B cell (primary cell): ENCODE measurements at regions not wholly inside any gene's neighbourhood (a gene's known extent, or its start where the extent isn't known, plus 50 kb on each side); places are given as distances from the start of the nearest gene placed in this dataset.

ENCODE experiments used
- ATAC-seq: fragments of 200-7000 bp; cut with Tn5 transposase; one replicate; pipeline ENCODE4 v1.10.0; 2021; ENCODE audit warnings: low read depth, mild to moderate bottlenecking, moderate number of reproducible peaks, moderate library complexity
- CTCF ChIA-PET: fragments of 350-600 bp; sonication (Branson Sonifier 250); formaldehyde crosslinking; loops from one replicate; lab custom pipeline; 2021; ENCODE audit warnings: antibody characterized with exemption, inconsistent platforms; lab: Charles Lee
- POLR2A ChIA-PET: fragments of 350-600 bp; sonication (Branson Sonifier 250); formaldehyde crosslinking; loops from one replicate; lab custom pipeline; 2021; ENCODE audit warnings: antibody characterized with exemption; lab: Charles Lee
- DNase-seq: peaks from one replicate; pipeline ENCODE4 v3.0.0; 2013
- H2AFZ ChIP-seq: 2 replicates; pipeline ENCODE4 v1.6.1; 2012; ENCODE audit warnings: mild to moderate bottlenecking, low read depth, low read length; ENCODE audit not compliant: insufficient read depth, poor library complexity, severe bottlenecking
- H3K27ac ChIP-seq, 2 donors: 1 replicate in 1 of 2; 2 replicates in 1 of 2; pipeline ENCODE4 v1.5.1; 2012 to 2013; ENCODE audit warnings: low read length in 2 of 2, mild to moderate bottlenecking in 2 of 2, moderate library complexity in 1 of 2
- H3K27me3 ChIP-seq, 4 experiments: fragments of 200-600 bp in 1 of 4; sonication (generic) in 1 of 4; replicated peaks in 1 of 4; 1 replicate in 2 of 4; 2 replicates in 2 of 4; pipeline versions ENCODE4 v1.6.1 to v1.7.0; 2013 to 2016; ENCODE audit warnings: low read length in 3 of 4, mild to moderate bottlenecking in 2 of 4, mixed read lengths in 1 of 4, moderate library complexity in 1 of 4; ENCODE audit not compliant: insufficient read depth in 4 of 4, control insufficient read depth in 3 of 4; ENCODE audit errors: control extremely low read depth in 1 of 4
- H3K36me3 ChIP-seq, 2 experiments: replicated peaks in 1 of 2; 1 replicate in 1 of 2; 2 replicates in 1 of 2; pipeline versions ENCODE4 v1.6.1 to v1.7.1; 2013; ENCODE audit warnings: low read length in 1 of 2; ENCODE audit not compliant: insufficient read depth in 2 of 2, control insufficient read depth in 1 of 2; ENCODE audit errors: control extremely low read depth in 1 of 2, extremely low read depth in 1 of 2
- H3K4me1 ChIP-seq, 2 donors: fragments of 200-600 bp in 1 of 2; sonication (generic) in 1 of 2; 1 replicate in 1 of 2; 2 replicates in 1 of 2; pipeline versions ENCODE4 v1.5.1 to v1.6.1; 2013 to 2017; ENCODE audit warnings: low read length in 2 of 2; ENCODE audit not compliant: control insufficient read depth in 2 of 2, insufficient read depth in 2 of 2
- H3K4me2 ChIP-seq: replicated peaks from 2 replicates; pipeline ENCODE3; 2012; ENCODE audit warnings: mild to moderate bottlenecking, low read depth, low read length; ENCODE audit not compliant: poor library complexity, severe bottlenecking
- H3K4me3 ChIP-seq, 5 experiments: fragments of 200-600 bp in 1 of 5; sonication (generic) in 1 of 5; 1 replicate in 3 of 5; 2 replicates in 2 of 5; pipeline versions ENCODE4 v1.5.1 to v1.7.0; 2011 to 2016; ENCODE audit warnings: low read length in 4 of 5, mild to moderate bottlenecking in 4 of 5, low read depth in 2 of 5, control low read depth in 1 of 5, moderate library complexity in 1 of 5; ENCODE audit not compliant: insufficient read depth in 1 of 5; ENCODE audit errors: control extremely low read depth in 1 of 5, extremely low read depth in 1 of 5
- H3K79me2 ChIP-seq: fragments of 200-600 bp; sonication (generic); one replicate; pipeline ENCODE4 v1.6.0; 2016; ENCODE audit warnings: low read length; ENCODE audit not compliant: control insufficient read depth, insufficient read depth
- H3K9ac ChIP-seq: fragments of 200-600 bp; sonication (generic); 2 replicates; pipeline ENCODE4 v1.6.1; 2017; ENCODE audit warnings: mild to moderate bottlenecking, low read length, moderate library complexity
- H3K9me3 ChIP-seq, 3 donors: one replicate each; pipeline versions ENCODE4 v1.6.1 to v1.7.1; 2013; ENCODE audit warnings: low read length in 2 of 3; ENCODE audit not compliant: control insufficient read depth in 2 of 3, insufficient read depth in 1 of 3; ENCODE audit errors: control extremely low read depth in 1 of 3
- H4K20me1 ChIP-seq: 2 replicates; pipeline ENCODE4 v1.6.0; 2012; ENCODE audit warnings: mild to moderate bottlenecking, low read length; ENCODE audit not compliant: insufficient read depth, control insufficient read depth, poor library complexity, severe bottlenecking
- H3K27ac Mint-ChIP-seq: one replicate; pipeline ENCODE4 v1.8.0; 2021; ENCODE audit warnings: mixed read lengths
- H3K27me3 Mint-ChIP-seq: one replicate; pipeline ENCODE4 v1.8.0; 2021; ENCODE audit warnings: mixed read lengths
- H3K4me1 Mint-ChIP-seq: one replicate; pipeline ENCODE4 v1.8.0; 2021; ENCODE audit warnings: mixed read lengths
- H3K4me3 Mint-ChIP-seq: one replicate; pipeline ENCODE4 v1.8.0; 2021; ENCODE audit warnings: mixed read lengths
- H3K9me3 Mint-ChIP-seq: one replicate; pipeline ENCODE4 v1.8.0; 2022; ENCODE audit warnings: mixed read lengths; ENCODE audit not compliant: insufficient read depth
- EZH2 ChIP-seq: IDR thresholded peaks from 2 replicates; pipeline ENCODE4 v1.6.1; 2012; ENCODE audit warnings: borderline replicate concordance, low read depth, mild to moderate bottlenecking, moderate library complexity, low read length; ENCODE audit not compliant: insufficient read depth, poor library complexity, severe bottlenecking
- intact Hi-C: fragments of 100-400 bp; cut with micrococcal nuclease; formaldehyde crosslinking; loops from one replicate; pipeline ENCODE4 v1.10.0; 2022
- TF ChIP-seq, protein P1 (sequence below): fragments of 200-600 bp; IDR thresholded peaks from one replicate; pipeline ENCODE4 v1.8.0; 2022; ENCODE audit warnings: antibody characterized with exemption, mild to moderate bottlenecking

- no peak overlapping the region for H3K27ac Mint-ChIP-seq
- Histone ChIP-seq H3K27me3 (no peaks in the 10 kb centered on the region), H3K9ac (no peak overlapping the region), H3K27ac (no peak overlapping the region), H3K4me3 (no peak overlapping the region), H3K4me1 (no peaks in the 10 kb centered on the region), H2AFZ (no peak overlapping the region), H4K20me1 (no peaks in the 10 kb centered on the region), H3K9me3 (no peaks in the 10 kb centered on the region), H3K79me2 (no peaks in the 10 kb centered on the region), H3K4me2 (no peak overlapping the region), H3K36me3 (no peaks in the 10 kb centered on the region)
- intact Hi-C loops: no loop called here
- no peaks in the 10 kb centered on the region for H3K4me1 Mint-ChIP-seq
- no peaks in the 10 kb centered on the region for H3K27me3 Mint-ChIP-seq
- DNase-seq (no peak), ATAC-seq (no peak)
- H3K4me3 Mint-ChIP-seq: no peak overlapping the region
- POLR2A ChIA-PET: no interaction called here
- CTCF ChIA-PET: no interaction called here
- TF ChIP-seq, protein P1, sequence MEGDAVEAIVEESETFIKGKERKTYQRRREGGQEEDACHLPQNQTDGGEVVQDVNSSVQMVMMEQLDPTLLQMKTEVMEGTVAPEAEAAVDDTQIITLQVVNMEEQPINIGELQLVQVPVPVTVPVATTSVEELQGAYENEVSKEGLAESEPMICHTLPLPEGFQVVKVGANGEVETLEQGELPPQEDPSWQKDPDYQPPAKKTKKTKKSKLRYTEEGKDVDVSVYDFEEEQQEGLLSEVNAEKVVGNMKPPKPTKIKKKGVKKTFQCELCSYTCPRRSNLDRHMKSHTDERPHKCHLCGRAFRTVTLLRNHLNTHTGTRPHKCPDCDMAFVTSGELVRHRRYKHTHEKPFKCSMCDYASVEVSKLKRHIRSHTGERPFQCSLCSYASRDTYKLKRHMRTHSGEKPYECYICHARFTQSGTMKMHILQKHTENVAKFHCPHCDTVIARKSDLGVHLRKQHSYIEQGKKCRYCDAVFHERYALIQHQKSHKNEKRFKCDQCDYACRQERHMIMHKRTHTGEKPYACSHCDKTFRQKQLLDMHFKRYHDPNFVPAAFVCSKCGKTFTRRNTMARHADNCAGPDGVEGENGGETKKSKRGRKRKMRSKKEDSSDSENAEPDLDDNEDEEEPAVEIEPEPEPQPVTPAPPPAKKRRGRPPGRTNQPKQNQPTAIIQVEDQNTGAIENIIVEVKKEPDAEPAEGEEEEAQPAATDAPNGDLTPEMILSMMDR: no peak
- TF ChIP-seq EZH2: no peak
- peaks cover 8% of the 10 kb centered on the region for H3K9me3 Mint-ChIP-seq
These were observed 1413.6 kb downstream of the PCDH7 start for GRCh38 chr4:32133734-32134133.

GRCh38 chr4:32135642-32136041 lies 1415.5 kb downstream of the PCDH7 start:
- no peak overlapping the region for H3K4me3 Mint-ChIP-seq
- H3K27me3 ChIP-seq: no peaks in the 10 kb centered on the region
- H3K79me2 ChIP-seq: no peaks in the 10 kb centered on the region
- H3K4me1 ChIP-seq: no peaks in the 10 kb centered on the region
- H3K4me1 Mint-ChIP-seq: no peaks in the 10 kb centered on the region
- ChIA-PET POLR2A (no interaction called here), CTCF (no interaction called here)
- DNase-seq: no peak
- no peak overlapping the region for H3K27ac Mint-ChIP-seq
- H3K9ac ChIP-seq: no peak overlapping the region
- H3K4me2 ChIP-seq: no peak overlapping the region
- no peaks in the 10 kb centered on the region for H3K27me3 Mint-ChIP-seq
- no peak overlapping the region for H3K27ac ChIP-seq
- no peak overlapping the region for H2AFZ ChIP-seq
- intact Hi-C loops: no loop called here
- no peak for ATAC-seq
- H4K20me1 ChIP-seq: no peaks in the 10 kb centered on the region
- peaks cover 0 to 1% (median 0%) of the 10 kb centered on the region in 3 donors for H3K9me3 ChIP-seq
- peaks cover 8% of the 10 kb centered on the region for H3K9me3 Mint-ChIP-seq
- H3K36me3 ChIP-seq: no peaks in the 10 kb centered on the region
- TF ChIP-seq, protein P1: no peak
- no peak for TF ChIP-seq EZH2
- H3K4me3 ChIP-seq: no peak overlapping the region
